ENCODE measurements at regions not wholly inside any gene's neighbourhood (a gene's known extent, or its start where the extent isn't known, plus 50 kb on each side); places are given as distances from the start of the nearest gene placed in this dataset.

GRCh38 chr3:195001961-195002861 is 268.7 kb downstream of the XXYLT1 start:
- Histone ChIP-seq H3F3A (ENCODE audit: control insufficient read depth, insufficient read depth) (no peaks in the 10 kb centered on the region), H3K4me2 (ENCODE audit: low read length) (0 out of 2 replicates have a peak overlapping the region, but pooled peaks have one; percentile 1), H3K9me3 (ENCODE audit: control insufficient read depth, insufficient read depth, low read length) (no peaks in the 10 kb centered on the region), H3K36me3 (ENCODE audit: control insufficient read depth, low read length) (no peaks in the 10 kb centered on the region), H3K79me2 (ENCODE audit: control insufficient read depth, low read length) (no peaks in the 10 kb centered on the region), H3K27me3 (ENCODE audit: control insufficient read depth, low read length) (peaks cover 15% of the 10 kb centered on the region), H4K20me1 (ENCODE audit: control insufficient read depth, insufficient read depth, low read depth, low read length) (no peaks in the 10 kb centered on the region), H3K9me2 (replicated peaks; ENCODE audit: control insufficient read depth, low read length) (no peaks in the 10 kb centered on the region), H3K27ac (ENCODE audit: low read depth, low read length) (no peak overlapping the region), H3K4me3 (ENCODE audit: low read length) (no peak overlapping the region), H3K4me1 (ENCODE audit: control insufficient read depth, low read length) (peaks cover 17% of the 10 kb centered on the region)
- TF ChIP-seq EZH2phosphoT487 (IDR thresholded peaks at IDR 0.05; ENCODE audit: borderline replicate concordance, low read length) (no peak), CTCF (IDR thresholded peaks at IDR 0.05; ENCODE audit: low read depth, low read length, poor library complexity, severe bottlenecking) (peak; percentile 72)

- Histone ChIP-seq H3F3A (ENCODE audit: control insufficient read depth, insufficient read depth) (no peaks in the 10 kb centered on the region), H4K20me1 (ENCODE audit: control insufficient read depth, insufficient read depth, low read depth, low read length) (no peaks in the 10 kb centered on the region), H3K9me3 (ENCODE audit: control insufficient read depth, insufficient read depth, low read length) (no peaks in the 10 kb centered on the region), H3K9me2 (replicated peaks; ENCODE audit: control insufficient read depth, low read length) (no peaks in the 10 kb centered on the region), H3K4me1 (ENCODE audit: control insufficient read depth, low read length) (peaks cover 17% of the 10 kb centered on the region), H3K4me3 (ENCODE audit: low read length) (no peak overlapping the region), H3K79me2 (ENCODE audit: control insufficient read depth, low read length) (no peaks in the 10 kb centered on the region), H3K36me3 (ENCODE audit: control insufficient read depth, low read length) (no peaks in the 10 kb centered on the region), H3K27ac (ENCODE audit: low read depth, low read length) (no peak overlapping the region), H3K27me3 (ENCODE audit: control insufficient read depth, low read length) (peaks cover 19% of the 10 kb centered on the region), H3K4me2 (ENCODE audit: low read length) (no peak overlapping the region)
- TF ChIP-seq EZH2phosphoT487 (IDR thresholded peaks at IDR 0.05; ENCODE audit: borderline replicate concordance, low read length) (no peak), CTCF (IDR thresholded peaks at IDR 0.05; ENCODE audit: low read depth, low read length, poor library complexity, severe bottlenecking) (no peak)
These were observed 267.7 kb downstream of the XXYLT1 start for GRCh38 chr3:195003006-195003892.

DNA sequence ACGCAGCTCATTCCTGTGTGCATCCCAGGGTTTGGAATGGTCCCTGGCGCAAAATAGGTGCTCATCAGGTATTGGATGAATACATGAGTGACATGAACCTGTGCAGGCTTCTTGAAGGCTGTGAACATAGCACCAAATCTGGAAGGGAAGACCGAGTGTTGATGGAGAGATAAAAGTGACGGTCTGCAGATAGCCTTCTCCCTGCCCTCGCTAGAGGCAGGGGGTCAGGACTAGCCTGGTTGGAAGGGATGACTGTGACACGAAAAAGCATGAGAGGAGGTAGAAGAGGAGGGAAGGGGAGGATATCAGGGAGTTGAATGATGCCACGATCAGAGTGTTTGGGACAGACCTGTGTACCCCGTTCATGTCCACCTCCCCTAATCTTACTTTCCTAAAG is 267.1 kb downstream of the XXYLT1 start:
- H3K4me1 ChIP-seq (ENCODE audit: control insufficient read depth, low read length), result peaks cover 17% of the 10 kb centered on the region
- no peak overlapping the region for H3K4me2 ChIP-seq (ENCODE audit: low read length)
- no peak overlapping the region for H3K4me3 ChIP-seq (ENCODE audit: low read length)
- no peaks in the 10 kb centered on the region for H3K79me2 ChIP-seq (ENCODE audit: control insufficient read depth, low read length)
- TF ChIP-seq CTCF (IDR thresholded peaks at IDR 0.05; ENCODE audit: low read depth, low read length, poor library complexity, severe bottlenecking), result no peak
- TF ChIP-seq EZH2phosphoT487 (IDR thresholded peaks at IDR 0.05; ENCODE audit: borderline replicate concordance, low read length), result no peak
- no peaks in the 10 kb centered on the region for H3F3A ChIP-seq (ENCODE audit: control insufficient read depth, insufficient read depth)
- peaks cover 23% of the 10 kb centered on the region for H3K27me3 ChIP-seq (ENCODE audit: control insufficient read depth, low read length)
- no peaks in the 10 kb centered on the region for H3K36me3 ChIP-seq (ENCODE audit: control insufficient read depth, low read length)
- no peaks in the 10 kb centered on the region for H3K9me2 ChIP-seq (replicated peaks; ENCODE audit: control insufficient read depth, low read length)
- H4K20me1 ChIP-seq (ENCODE audit: control insufficient read depth, insufficient read depth, low read depth, low read length), result no peaks in the 10 kb centered on the region
- no peak overlapping the region for H3K27ac ChIP-seq (ENCODE audit: low read depth, low read length)
- no peaks in the 10 kb centered on the region for H3K9me3 ChIP-seq (ENCODE audit: control insufficient read depth, insufficient read depth, low read length)

Measured in DOHH2 (cell line).